Adrenal gland (tissue), 5 donors: ENCODE measurements at regions not wholly inside any gene's neighbourhood (a gene's known extent, or its start where the extent isn't known, plus 50 kb on each side); places are given as distances from the start of the nearest gene placed in this dataset.

Experiments
- POLR2A ChIP-seq, 2 donors: fragments of 450-650 bp; IDR thresholded peaks; one replicate each; pipeline ENCODE4 v1.6.1; 2017; ENCODE audit warnings: antibody characterized with exemption in 2 of 2, mild to moderate bottlenecking in 2 of 2, moderate library complexity in 1 of 2
- TF ChIP-seq, protein P1 (sequence below), 6 experiments: fragments of 450-650 bp in 4 of 6; fragments of 200-600 bp in 2 of 6; sonication (generic) in 1 of 6; IDR thresholded peaks; 1 replicate in 5 of 6; 2 replicates in 1 of 6; pipeline versions ENCODE4 v1.5.1 to v1.8.0; 2016 to 2021; ENCODE audit warnings: antibody characterized with exemption in 6 of 6, mild to moderate bottlenecking in 2 of 6, moderate library complexity in 1 of 6
- donor health status: DM: no; HTN: no; CAD: no.

DNA sequence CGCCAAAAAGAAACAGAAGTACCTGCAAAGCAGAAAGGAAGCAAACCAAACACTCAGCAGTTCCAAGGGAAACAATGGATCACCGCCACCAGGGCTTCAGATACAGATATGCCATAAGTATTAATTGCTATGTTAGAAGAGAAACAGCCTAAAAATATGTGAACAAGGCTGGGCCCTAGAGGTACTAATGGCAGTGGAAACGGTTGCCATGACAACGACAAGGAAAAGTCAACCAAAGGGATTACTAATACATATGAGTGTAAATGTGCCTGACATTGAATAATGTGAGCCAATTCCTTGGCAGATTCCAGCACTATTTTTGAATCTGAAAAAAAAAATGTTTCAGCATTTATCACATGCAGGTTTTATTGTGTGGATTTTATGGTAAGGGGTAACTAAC, 75.0 kb downstream of the CAVIN4 start:
- TF ChIP-seq POLR2A (IDR thresholded peaks at IDR 0.05): no peak
- TF ChIP-seq, protein P1, sequence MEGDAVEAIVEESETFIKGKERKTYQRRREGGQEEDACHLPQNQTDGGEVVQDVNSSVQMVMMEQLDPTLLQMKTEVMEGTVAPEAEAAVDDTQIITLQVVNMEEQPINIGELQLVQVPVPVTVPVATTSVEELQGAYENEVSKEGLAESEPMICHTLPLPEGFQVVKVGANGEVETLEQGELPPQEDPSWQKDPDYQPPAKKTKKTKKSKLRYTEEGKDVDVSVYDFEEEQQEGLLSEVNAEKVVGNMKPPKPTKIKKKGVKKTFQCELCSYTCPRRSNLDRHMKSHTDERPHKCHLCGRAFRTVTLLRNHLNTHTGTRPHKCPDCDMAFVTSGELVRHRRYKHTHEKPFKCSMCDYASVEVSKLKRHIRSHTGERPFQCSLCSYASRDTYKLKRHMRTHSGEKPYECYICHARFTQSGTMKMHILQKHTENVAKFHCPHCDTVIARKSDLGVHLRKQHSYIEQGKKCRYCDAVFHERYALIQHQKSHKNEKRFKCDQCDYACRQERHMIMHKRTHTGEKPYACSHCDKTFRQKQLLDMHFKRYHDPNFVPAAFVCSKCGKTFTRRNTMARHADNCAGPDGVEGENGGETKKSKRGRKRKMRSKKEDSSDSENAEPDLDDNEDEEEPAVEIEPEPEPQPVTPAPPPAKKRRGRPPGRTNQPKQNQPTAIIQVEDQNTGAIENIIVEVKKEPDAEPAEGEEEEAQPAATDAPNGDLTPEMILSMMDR (IDR thresholded peaks at IDR 0.05): no peak
